SW480 (cell line): ENCODE measurements at regions not wholly inside any gene's neighbourhood (a gene's known extent, or its start where the extent isn't known, plus 50 kb on each side); places are given as distances from the start of the nearest gene placed in this dataset.
A peak's percentile ranks its signal among the peaks of the same experiment; 100 is the strongest.

Experiments
- DNase-seq: peaks from one replicate; pipeline ENCODE4 v3.0.0-alpha.2; 2016; ENCODE audit warnings: low spot score

DNA sequence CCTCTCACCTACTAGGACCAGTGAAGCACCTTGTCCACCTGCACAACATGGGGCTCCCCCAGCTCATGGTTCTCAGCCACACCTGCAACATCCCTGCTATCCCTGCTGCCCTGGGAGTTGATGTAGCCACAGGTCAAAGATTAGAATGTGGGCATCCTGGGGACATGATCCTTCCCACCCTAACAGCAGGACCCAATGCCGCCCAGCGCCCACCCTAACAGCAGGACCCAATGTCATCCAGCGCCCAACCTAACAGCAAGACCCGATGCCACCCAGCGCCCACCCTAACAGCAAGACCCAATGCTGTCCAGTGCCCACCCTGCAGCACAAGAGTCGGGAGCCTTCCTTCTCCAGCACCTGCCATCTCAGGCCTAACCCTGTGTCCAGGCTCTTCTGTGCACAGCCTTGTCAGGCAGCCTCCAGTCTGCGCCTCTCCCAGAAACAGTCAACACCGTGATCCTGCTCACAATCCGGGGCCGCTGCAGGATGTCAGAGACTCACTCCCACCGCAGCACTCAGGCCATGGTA lies 237.3 kb upstream of the SALL3 start:
- no peak for DNase-seq

DNA sequence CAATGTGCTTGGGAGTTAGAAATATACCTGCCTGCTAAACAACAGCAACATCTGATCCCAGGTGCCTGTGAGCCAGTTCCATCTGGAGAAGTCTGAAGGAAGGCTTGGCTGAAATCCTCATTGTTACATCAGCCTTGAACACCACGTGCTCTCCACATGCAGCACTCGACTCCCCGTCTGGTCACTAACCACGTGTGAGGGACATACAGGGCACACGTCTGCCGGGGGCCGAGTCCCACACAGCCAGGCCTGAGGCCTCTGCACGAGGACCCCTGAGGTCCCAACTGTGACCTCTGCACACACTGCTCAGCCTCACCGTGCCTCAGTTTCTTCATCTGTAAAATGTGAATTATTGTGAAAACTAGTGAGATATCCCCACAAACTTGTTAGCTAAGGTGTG lies 236.5 kb upstream of the SALL3 start:
- DNase-seq = no peak

DNA sequence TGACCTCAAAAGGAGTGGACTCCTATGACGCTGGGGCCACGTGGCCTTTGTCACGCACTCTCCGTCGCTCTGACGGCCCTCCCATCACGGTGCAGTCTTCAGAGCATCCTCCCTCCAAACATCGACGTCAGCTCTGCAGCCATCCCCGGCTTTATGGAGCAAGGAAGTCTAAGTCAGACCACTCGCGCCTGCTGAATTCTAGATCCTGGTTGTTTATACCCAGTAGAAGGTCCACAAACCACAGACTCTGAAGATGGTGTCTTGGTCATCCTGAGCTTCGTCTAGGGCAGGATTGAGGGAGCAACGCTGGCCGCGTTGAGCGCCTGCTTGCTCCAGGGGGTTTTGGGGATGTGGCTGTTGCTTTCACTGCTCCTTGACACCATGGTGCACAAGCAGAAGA lies 228.0 kb upstream of the SALL3 start:
- DNase-seq = no peak

DNA sequence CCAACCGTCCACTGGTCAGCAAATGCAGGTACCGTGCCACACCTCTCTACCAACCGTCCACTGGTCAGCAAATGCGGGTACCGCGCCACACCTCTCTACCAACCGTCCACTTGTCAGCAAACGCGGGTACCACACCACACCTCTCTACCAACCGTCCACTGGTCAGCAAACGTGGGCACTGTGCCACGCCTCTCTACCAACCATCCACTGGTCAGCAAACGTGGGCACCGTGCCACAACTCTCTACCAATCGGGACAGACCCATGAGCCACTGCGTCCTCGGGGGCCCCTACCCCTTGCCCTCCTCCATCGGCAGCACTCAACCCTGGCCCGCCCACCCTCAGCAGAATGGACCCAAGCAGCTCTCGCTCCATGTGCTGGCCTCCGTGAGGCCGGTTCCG lies 226.4 kb upstream of the SALL3 start:
- DNase-seq = no peak

DNA sequence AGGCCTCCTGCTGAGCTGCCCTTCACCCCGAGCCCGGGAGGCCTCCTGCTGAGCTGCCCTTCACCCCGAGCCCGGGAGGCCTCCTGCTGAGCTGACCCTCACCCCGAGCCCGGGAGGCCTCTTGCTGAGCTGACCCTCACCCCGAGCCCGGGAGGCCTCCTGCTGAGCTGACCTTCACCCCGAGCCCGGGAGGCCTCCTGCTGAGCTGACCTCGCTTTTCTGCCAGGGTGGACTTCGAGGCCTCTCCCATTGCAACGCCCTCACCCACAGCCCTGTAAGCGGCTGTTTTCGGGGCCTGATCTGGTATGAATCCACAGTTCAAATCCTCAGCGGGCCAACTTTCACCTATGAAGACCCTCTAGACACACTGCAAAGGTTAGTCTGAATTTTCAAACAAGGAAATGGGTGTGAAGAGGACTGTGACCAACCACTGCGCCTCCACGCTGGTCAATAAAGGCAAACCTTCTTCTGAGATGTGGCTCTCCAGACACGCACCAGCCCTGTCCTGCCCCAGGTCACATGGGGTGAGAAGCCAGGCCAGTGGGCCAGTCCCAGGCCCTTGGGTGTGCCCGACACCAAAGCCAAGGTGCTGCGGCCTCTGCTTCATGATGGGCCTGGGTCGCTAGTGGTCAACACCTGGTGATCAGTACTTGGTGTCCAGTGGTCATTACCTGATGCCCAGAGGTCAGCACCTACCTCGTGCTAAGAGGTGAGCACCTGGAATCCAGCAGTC lies 225.1 kb upstream of the SALL3 start:
- no peak for DNase-seq

DNA sequence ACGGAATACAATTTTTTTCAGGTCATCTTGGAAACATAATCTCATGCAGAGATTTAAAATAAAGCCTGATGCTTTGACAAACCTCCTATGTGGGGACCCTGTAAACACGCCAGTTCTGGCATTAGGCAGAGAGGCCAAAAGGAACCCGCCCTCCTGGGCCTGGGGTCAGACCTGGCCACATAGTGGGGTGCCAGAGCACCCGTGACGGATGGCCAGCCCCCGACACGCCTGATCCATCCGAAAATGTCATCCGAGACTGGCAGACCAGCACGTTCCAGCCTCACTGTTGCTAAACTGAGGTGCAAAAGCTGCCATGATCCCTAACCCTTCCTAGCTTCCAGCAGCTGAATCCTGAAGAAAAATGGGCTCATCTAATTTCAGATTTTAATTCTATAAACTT lies 222.6 kb upstream of the SALL3 start:
- DNase-seq = no peak

DNA sequence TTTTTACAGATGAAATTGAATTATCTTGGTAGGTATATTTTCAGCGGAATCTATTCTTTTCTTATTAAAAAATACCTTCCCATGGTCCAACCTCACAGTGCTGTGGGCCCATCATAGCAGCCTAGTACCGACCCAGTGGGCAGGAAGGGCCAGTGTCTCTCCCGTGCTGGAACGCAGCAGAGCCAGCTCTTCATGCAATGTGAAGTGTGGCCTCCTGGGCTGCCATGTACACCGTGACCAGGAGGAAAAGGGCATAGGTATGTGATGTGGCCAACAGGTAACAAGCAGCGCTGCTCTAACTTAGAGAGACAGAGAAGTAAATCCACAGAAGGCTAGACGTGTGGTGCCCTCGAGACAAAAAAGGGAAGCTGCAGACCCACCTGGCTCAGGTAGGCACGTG lies 221.1 kb upstream of the SALL3 start:
- no peak for DNase-seq

DNA sequence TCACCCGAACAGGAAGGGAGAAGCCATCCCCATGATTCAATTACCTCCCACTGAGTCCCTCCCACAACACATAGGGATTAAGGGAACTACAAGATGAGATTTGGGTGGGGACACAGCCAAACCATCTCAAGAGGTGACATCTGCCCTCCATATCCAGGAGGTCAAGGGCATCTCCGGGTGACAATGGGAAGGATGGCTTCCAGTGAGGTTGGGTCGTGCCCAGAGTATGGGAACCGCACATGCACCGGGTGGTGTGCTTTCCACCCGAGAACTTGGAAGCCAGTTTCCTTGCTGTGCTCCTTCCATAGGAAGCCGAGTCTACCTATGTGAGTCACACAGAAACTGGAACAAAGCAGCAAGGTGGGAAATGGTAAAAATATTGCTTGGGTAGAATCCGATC lies 216.9 kb upstream of the SALL3 start:
- DNase-seq = no peak

DNA sequence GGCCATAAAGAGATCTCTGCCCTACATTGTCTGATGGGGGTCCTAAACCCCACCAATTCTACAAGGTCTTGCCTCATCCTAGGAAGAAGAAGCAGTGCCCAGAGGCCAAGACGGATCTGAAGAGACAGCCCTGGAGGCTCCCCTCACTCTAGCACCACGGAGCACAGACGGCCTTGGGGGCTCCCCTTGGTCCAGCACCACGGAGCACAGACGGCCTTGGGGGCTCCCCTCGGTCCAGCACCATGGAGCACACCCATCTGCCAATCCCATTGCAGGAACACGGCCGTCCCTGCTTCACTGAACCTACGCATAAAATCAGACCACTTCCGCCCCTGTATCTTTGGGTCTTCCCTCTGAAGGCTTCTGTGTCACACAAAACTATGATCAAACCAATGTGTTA lies 215.1 kb upstream of the SALL3 start:
- DNase-seq = no peak

DNA sequence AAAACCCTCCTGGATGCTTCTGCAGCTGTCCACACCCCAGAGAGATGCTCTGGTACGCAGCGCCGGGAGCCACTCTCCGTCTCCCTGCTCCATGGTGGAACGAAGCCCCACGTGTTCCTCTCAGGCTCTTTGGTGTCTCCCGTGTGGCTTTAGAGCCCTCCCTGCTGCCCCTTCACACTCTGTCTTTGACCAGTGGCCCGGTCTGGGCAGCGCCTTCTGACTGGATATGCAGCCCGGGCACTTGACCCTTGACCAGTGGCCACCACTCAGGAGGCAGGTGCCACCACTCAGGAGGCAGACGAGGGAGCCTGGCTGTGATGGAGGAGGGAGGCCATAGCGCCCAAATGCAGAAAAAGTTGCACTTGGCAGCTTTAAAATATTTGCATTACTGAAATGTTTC lies 214.5 kb upstream of the SALL3 start:
- no peak for DNase-seq

DNA sequence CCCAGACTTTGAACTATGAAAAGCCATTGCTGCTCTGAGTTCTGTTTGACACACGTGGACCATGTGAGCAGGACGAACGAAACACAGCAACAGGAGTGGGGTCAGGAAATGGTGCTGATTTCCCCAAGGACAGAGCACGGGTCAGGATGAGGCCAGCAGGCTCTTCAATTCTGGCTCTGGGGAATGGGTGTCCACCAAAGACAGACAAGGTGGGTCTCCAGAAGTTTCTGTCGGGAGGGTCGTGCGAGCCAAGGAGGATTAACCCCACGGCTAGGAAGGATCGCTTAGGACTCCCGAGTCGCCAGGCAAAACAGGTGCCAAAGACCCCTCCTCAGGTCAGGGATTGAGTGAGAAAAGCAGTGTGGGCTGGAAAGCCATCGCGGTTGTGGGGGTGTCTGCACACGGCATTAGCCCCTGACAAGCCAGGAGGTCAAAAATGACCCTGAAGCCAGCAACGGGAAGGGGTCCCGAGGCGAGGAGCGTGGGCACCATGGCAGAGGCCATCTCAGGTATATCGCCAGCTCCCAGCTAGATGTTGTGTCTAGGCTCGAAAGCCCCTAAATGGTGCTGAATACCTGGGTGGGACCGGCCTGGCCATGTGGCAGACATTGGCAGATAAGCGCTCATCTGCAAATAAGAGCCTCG lies 213.9 kb upstream of the SALL3 start:
- no peak for DNase-seq

DNA sequence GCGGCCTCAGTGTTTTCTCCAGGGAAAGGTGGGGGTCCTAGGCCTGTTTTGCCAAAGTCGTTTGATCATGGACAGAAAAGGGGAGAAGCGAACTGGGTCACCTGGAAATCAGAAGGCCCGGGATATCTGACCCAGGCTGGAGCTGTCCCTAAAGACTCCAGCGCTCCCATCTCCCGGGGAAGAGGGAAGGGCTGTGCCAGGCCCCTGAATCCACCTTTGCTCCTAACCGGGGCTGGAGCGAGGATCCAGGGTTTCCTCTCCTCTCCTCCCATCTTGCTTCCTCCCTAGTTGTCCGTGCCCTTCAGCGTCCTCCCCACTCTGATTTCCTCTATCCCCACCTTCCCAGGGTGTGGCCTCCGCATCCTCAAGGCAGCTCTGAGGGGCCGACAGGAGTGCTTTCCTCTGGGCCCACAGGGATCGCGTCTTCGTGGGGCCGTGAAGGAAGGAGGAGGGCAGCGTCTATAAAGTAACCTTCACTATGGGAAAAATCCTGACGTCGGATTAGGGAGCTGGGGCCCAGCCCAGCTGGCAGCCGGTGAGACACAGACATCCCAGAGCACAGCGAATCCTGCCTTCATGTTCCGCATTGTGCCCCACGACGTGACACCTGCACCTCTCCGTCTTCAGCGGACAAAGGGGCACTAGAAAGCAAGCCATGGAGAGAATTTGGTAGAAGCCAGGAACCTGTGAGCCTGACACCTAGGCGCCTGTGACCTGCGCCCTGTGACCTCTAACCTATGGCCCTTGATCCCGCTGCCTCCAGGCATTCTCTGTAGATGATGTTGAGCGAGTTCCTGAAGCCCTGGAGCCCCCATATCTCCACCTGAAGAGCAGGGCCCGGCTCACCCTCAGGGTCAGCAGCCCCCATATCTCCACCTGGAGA lies 212.7 kb upstream of the SALL3 start:
- no peak for DNase-seq

DNA sequence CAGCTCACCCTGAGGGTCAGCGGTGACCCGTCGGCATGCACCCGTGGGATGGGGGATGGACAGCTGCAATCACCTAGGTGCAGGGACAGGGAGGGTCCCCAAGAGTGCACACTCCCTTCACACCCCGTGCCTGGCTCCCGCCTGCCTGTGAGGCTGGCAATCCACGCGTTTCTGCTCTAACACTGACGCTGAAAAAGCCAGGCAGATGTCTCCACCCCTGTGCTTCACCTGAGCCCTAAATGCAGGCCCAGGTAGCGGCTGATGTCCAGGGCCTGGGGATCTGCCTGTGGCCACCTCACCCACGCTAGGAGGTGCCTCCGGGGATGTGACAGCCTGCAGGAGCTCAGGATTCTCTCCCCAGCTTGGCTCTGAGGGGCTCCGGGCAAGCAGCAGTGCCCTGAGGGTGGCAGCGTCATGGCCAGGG lies 212.0 kb upstream of the SALL3 start:
- no peak for DNase-seq

DNA sequence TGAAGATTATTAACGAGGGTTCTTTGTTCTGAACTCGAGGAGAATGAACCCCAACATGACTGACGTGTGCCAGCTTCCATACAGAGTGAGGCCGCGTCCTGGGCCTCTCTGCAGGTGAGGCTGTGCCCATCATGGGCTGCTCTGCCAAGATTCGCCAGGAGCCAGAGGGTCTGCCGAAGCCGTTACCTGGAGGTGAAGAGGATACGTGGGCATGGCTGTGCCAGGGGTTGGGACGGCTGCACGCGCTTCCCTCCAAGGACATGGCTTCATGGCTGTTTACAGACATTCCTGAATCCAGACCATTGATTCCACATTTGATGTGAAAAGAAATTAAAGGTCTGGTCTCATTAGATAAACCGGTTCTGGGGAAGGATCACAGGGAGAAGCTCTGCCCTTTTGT lies 211.4 kb upstream of the SALL3 start:
- DNase-seq = no peak

DNA sequence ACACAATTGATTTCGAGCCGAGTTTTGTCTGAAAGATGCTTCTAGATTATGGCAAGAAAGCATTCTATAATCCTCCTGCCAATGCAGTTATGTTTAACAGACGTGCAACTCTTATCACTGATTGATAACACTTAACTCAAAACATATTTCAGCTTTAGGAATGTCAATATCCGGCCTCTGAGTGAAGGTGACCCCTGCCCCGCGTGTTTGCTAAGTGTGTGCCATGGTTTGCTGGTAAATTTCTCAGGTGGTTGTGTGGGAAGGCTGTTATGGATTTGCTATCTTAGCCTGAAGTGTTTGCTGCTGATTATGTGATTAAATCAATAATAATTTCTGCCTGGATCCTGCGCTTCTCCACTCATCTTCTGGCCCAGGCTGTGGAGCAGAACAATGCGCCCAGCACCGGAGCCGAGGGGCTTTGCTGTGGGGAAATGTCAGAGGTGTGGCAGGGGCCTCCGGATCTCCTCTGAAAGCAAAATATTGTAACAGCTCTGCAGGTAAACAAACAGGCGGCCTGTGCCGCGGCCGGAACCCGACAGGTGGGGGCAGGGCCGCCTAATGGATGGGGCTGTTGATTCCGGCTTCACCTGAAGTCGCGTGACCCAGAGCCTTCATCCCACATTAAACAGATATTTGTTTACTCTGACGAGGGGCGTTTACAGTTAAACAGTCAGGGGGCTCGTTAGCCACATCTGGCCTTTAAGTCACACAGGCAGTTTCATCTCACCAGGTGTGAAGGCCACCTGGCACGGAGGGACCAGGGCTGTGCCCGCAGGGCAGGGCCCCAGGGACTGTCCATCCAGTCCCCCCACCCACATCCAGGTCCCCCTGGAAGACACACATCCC lies 210.7 kb upstream of the SALL3 start:
- DNase-seq = peak; percentile 93

DNA sequence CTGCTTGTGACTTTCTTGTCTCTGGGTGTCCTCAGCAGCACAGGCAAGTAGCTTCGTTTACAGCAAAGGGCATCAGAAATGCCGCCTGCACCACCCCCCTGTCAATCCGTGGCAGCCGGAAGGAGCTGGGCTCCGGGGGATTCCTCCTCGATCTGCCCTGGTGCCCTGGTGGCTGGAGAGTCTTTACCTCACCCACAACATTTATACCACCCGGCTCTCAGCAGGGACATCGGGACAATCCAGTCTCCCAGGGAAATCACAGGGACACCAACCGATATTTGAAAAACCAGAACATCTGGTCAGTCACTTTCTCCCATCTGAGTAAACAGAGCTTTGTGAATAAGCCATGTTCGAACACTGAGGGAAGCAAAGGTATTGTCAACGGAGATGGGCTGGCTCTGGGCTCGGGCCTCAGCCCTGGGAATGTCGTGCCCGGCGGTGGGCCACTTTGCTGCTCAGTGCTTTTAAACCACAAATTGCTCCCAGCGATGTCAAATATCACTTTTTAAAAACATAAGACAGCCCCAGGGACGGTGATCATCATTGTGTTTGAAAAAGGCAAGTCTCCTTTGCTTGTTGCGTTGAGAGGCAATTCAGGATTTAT lies 210.0 kb upstream of the SALL3 start:
- no peak for DNase-seq

DNA sequence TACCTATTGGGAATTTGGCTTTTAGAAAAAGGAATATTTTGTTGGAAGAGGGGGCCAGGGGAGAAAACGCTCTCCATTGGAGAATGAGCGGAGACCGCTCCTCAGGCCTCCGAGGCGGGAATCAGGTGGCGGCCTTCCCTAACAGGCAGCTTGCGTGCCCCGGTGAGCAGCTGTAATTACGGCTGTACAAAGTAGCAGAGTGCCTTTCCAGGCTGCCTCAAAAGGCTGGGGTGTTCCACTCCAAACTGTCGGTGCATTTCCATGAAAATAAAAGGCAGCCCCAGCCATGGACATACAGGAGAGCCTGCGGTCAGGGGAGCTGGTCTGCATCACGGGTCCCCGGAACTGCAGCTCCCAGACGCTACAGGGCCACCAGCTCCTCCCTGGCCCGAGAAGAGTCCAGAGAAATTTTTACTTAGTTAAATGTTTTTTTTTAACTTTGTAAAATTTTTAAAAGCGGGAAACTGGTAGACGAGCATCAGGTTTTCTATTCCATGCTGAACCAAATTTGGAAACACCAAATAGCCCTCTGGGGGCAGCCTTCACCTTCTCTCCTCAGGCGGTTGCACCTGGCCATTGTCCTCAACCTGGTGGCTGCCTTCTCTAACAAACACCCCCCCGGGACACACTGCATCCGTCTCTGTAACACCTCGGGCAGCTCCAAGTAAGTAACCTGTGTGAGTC lies 209.3 kb upstream of the SALL3 start:
- peak; percentile 55 for DNase-seq

DNA sequence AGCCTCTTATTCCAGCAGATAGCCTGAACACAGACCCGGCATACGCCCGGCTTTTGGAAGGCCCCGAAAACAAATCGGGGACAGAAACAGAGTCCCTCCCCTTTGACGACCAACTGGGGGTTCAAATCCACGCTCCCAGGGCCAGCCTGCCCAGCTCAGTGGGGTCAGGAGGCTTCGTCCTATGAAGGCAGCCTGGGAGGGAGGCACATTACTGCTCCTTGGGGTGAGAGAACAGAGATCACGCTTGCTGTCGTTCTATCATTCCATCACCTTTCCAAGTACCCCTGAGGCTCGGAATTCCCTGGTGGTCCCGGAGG lies 208.8 kb upstream of the SALL3 start:
- DNase-seq = no peak

DNA sequence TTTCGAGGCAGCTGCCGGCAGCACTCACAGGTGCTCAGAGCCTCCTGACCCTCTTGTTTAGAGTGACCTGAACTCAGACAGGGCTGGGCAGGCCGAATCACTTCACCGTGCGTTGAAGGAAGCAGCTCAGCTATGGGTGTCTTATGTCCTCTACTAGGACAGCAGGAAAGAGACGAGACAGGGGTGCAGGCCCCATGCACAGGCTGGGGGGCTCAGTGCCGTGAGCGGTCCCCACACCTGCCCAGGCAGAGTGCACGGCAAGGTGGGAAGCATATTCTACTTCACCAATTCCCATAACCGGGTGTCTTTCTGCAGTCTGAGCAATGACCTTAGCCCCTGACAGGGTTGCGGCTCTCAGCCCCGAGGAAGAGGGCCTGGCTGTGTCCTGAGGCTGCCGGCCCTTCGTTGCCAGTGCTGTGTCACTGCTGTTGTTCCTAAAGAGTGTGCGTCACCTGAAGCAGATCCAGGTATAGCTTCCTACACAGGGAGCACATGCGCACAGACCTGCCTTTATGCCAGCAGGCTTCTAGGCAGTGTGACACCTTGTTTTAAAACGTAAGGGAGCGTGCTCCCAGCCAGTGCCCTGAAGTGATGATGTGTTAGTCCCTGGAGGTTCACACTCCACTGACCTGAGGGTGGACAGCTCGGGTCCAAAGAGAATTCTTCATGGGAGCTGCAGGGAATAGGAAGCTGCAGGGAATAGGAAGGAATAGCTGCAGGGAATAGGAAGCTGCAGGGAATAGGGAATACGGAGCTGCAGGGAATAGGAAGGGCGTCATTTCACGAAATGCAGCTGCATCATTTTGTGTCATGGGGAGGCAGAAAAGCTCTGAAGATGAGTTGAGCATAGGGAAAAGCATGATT lies 207.9 kb upstream of the SALL3 start:
- peak; percentile 66 for DNase-seq
